CD4-positive, alpha-beta T cell treated with Interleukin-1 beta for 1 hour (primary cell): ENCODE measurements at regions not wholly inside any gene's neighbourhood (a gene's known extent, or its start where the extent isn't known, plus 50 kb on each side); places are given as distances from the start of the nearest gene placed in this dataset.

ENCODE experiments used
- DNase-seq, 2 donors: peaks; one replicate each; pipeline ENCODE4 v3.0.0-alpha.2; 2020 to 2022

- no peak for DNase-seq
Observed at GRCh38 chr5:61653807-61654580, 321.9 kb downstream of the ZSWIM6 start.

GRCh38 chr5:61654876-61655275 lies 322.8 kb downstream of the ZSWIM6 start:
- DNase-seq: no peak

GRCh38 chr5:61657010-61657409 lies 325.0 kb downstream of the ZSWIM6 start:
- DNase-seq: no peak

GRCh38 chr5:61657686-61658085 lies 325.6 kb downstream of the ZSWIM6 start:
- DNase-seq: no peak

- peak; percentile 67 to 73 for DNase-seq
Observed at GRCh38 chr5:61658592-61659008, 326.5 kb downstream of the ZSWIM6 start.

GRCh38 chr5:61659221-61659696 lies 327.2 kb downstream of the ZSWIM6 start:
- no peak for DNase-seq

- DNase-seq: no peak
Observed at GRCh38 chr5:61662670-61663069, 330.6 kb downstream of the ZSWIM6 start.

- no peak for DNase-seq
Observed at GRCh38 chr5:61666064-61666621, 334.1 kb downstream of the ZSWIM6 start.

- no peak for DNase-seq
Observed at GRCh38 chr5:61667525-61668218, 335.6 kb downstream of the ZSWIM6 start.

GRCh38 chr5:61669531-61669930 lies 337.5 kb downstream of the ZSWIM6 start:
- DNase-seq: no peak

- DNase-seq: no peak
Observed at GRCh38 chr5:61670941-61671340, 338.9 kb downstream of the ZSWIM6 start.

- no peak for DNase-seq
Observed at GRCh38 chr5:61673007-61673735, 341.1 kb downstream of the ZSWIM6 start.

- DNase-seq: no peak
Observed at GRCh38 chr5:61674378-61674777, 342.3 kb downstream of the ZSWIM6 start.

- DNase-seq: no peak
Observed at GRCh38 chr5:61675015-61675692, 343.1 kb downstream of the ZSWIM6 start.

GRCh38 chr5:61677220-61677619 lies 345.2 kb downstream of the ZSWIM6 start:
- DNase-seq: no peak

GRCh38 chr5:61678966-61679365 lies 346.9 kb downstream of the ZSWIM6 start:
- no peak for DNase-seq

GRCh38 chr5:61679562-61679961 lies 347.5 kb downstream of the ZSWIM6 start:
- DNase-seq: no peak

- no peak for DNase-seq
Observed at GRCh38 chr5:61680247-61680646, 348.2 kb downstream of the ZSWIM6 start.

- no peak for DNase-seq
Observed at GRCh38 chr5:61683148-61683547, 351.1 kb downstream of the ZSWIM6 start.

- no peak for DNase-seq
Observed at GRCh38 chr5:61683926-61684325, 351.9 kb downstream of the ZSWIM6 start.

- no peak for DNase-seq
Observed at GRCh38 chr5:61686491-61687257, 354.6 kb downstream of the ZSWIM6 start.

- DNase-seq: no peak
Observed at GRCh38 chr5:61687371-61687770, 355.3 kb downstream of the ZSWIM6 start.
